Right lobe of liver (tissue), 6 donors: ENCODE measurements at regions not wholly inside any gene's neighbourhood (a gene's known extent, or its start where the extent isn't known, plus 50 kb on each side); places are given as distances from the start of the nearest gene placed in this dataset.

Source experiments
- ATAC-seq, 4 donors: fragments of 200-7000 bp; cut with Tn5 transposase; one replicate each; pipeline ENCODE4 v1.9.1; 2020; ENCODE audit warnings: mild to moderate bottlenecking in 4 of 4, moderate library complexity in 4 of 4
- DNase-seq, 3 donors: peaks; one replicate each; pipeline ENCODE4 v3.0.0-alpha.2; 2020
- H3K27ac ChIP-seq, 3 donors: fragments of 200-600 bp; one replicate each; pipeline ENCODE4 v1.8.0; 2022
- H3K27me3 ChIP-seq, 2 donors: fragments of 200-600 bp; one replicate each; pipeline ENCODE4 v1.8.0; 2022
- H3K36me3 ChIP-seq, 4 donors: fragments of 200-600 bp; sonication (generic) in 1 of 4; one replicate each; pipeline versions ENCODE4 v1.5.1 to v1.8.0; 2017 to 2022; ENCODE audit warnings: control low read depth in 1 of 4
- H3K4me1 ChIP-seq, 4 donors: fragments of 200-600 bp; sonication (generic) in 1 of 4; one replicate each; pipeline versions ENCODE4 v1.5.1 to v1.8.0; 2017 to 2022; ENCODE audit warnings: control low read depth in 1 of 4
- H3K4me3 ChIP-seq, 3 donors: fragments of 200-600 bp; one replicate each; pipeline ENCODE4 v1.8.0; 2022
- H3K9me3 ChIP-seq, 4 donors: fragments of 200-600 bp; sonication (generic) in 1 of 4; one replicate each; pipeline versions ENCODE4 v1.5.1 to v1.8.0; 2017 to 2022; ENCODE audit warnings: control low read depth in 1 of 4
- CTCF ChIP-seq, 4 donors: fragments of 200-600 bp in 3 of 4; fragments of 450-650 bp in 1 of 4; IDR thresholded peaks; one replicate each; pipeline versions ENCODE4 v1.5.1 to v1.8.0; 2016 to 2022; ENCODE audit warnings: antibody characterized with exemption in 4 of 4, mild to moderate bottlenecking in 2 of 4
- POLR2A ChIP-seq: fragments of 450-650 bp; IDR thresholded peaks from one replicate; pipeline ENCODE4 v1.6.1; 2017; ENCODE audit warnings: antibody characterized with exemption, mild to moderate bottlenecking
- WGBS: methylation state at CpG from one replicate; pipeline ENCODE4 v1.1.6; 2018; ENCODE audit warnings: low coverage, low lambda C conversion rate; ENCODE audit not compliant: insufficient coverage; ENCODE audit errors: missing lambda C conversion rate; 5-methylcytosine and 5-hydroxymethylcytosine counted together
- intact Hi-C, 2 donors: fragments of 100-400 bp; cut with DNase I; formaldehyde crosslinking; loops; one replicate each; pipeline versions ENCODE4 v1.11.2 to v1.14.1; 2022
- donor health status: DM: no; HTN: yes; CAD: no.
- donor health status: DM: no; HTN: no; CAD: no.
- donor health status: DM: no; HTN: no; CAD: no.
- donor health status: DM: no; HTN: yes; CAD: no.
- donor health status: DM: no; HTN: yes; CAD: no.

GRCh38 chr1:185409345-185409744 lies 92.3 kb upstream of the IVNS1ABP start:
- H3K9me3 ChIP-seq = no peaks in the 10 kb centered on the region
- H3K4me3 ChIP-seq = no peak overlapping the region
- no peak overlapping the region for H3K27ac ChIP-seq
- DNase-seq = no peak
- no peaks in the 10 kb centered on the region for H3K4me1 ChIP-seq
- H3K27me3 ChIP-seq = no peaks in the 10 kb centered on the region
- WGBS = 79% methylated on average over 4 of the region's 4 CpGs
- intact Hi-C loops = no loop called here
- no peak for TF ChIP-seq CTCF (IDR thresholded peaks at IDR 0.05)
- no peak for TF ChIP-seq POLR2A
- ATAC-seq = no peak
- no peaks in the 10 kb centered on the region for H3K36me3 ChIP-seq

- intact Hi-C loops = no loop called here
- DNase-seq (no peak), ATAC-seq (no peak)
- H3K4me3 ChIP-seq = no peak overlapping the region
- no peaks in the 10 kb centered on the region for H3K9me3 ChIP-seq
- no peaks in the 10 kb centered on the region for H3K27me3 ChIP-seq
- 33% methylated on average over 5 of the region's 5 CpGs for WGBS
- no peaks in the 10 kb centered on the region for H3K4me1 ChIP-seq
- H3K27ac ChIP-seq = no peak overlapping the region
- no peaks in the 10 kb centered on the region for H3K36me3 ChIP-seq
- no peak for TF ChIP-seq CTCF (IDR thresholded peaks at IDR 0.05)
- TF ChIP-seq POLR2A = no peak
Measured at GRCh38 chr1:185408700-185409270, 91.7 kb upstream of the IVNS1ABP start.

DNA sequence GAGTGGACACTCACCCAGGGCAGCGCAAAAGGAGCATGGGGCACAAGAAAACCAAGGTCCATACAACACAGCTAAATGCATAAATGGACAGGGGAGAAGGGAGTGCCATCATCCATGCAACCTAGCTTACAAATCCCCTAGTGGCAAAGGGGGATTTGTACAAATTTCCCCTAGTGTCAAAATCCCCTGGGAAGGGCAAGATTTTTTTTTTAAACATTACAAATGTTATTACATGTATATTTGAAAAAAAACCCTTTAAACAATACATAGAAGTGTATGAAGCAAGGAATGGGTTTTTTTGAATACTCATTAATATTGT lies 89.6 kb upstream of the IVNS1ABP start:
- no peaks in the 10 kb centered on the region for H3K36me3 ChIP-seq
- no peak overlapping the region for H3K4me3 ChIP-seq
- TF ChIP-seq CTCF (IDR thresholded peaks at IDR 0.05) (no peak), POLR2A (no peak)
- no peak overlapping the region for H3K27ac ChIP-seq
- no peak for ATAC-seq
- no peaks in the 10 kb centered on the region for H3K9me3 ChIP-seq
- no peaks in the 10 kb centered on the region for H3K27me3 ChIP-seq
- intact Hi-C loops = no loop called here
- no peaks in the 10 kb centered on the region for H3K4me1 ChIP-seq
- no peak for DNase-seq
- WGBS = 100% methylated on average over 1 of the region's 1 CpG

DNA sequence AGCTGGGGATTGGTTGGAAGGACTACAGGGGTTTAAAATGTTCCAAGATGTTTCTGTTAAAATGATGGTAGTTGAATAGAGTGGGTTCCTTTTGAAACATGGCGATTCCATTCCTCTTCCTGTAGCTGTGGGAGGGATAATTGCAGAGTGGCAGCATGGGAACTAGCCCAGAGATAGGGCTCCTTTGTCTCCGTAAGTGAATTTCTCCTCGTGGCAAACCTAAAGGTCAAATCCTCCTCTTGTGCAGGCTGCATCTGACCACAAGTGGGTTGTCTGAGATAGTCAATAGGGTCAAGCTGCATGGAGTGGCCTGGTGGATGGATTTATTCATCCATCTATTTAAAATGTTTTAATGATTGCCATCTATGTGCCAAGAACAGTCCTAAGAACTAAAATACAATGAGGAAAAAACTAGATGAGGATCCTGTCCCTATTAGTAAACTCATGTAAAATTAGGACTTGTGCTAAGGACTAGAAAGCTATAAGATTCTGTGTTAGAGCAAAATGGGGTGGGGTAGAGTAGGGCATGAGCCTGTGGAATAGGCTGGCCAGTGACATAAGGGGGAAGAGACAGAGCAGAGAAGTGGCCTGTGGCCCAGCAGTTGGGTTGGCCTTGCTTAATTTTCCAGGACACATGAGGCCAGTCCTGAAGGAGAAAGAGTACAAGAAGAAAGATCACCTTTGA lies 89.1 kb upstream of the IVNS1ABP start:
- Histone ChIP-seq H3K36me3 (no peaks in the 10 kb centered on the region), H3K4me3 (no peak overlapping the region), H3K27ac (no peak overlapping the region), H3K9me3 (no peaks in the 10 kb centered on the region), H3K27me3 (no peaks in the 10 kb centered on the region), H3K4me1 (no peaks in the 10 kb centered on the region)
- 55% methylated on average over 3 of the region's 3 CpGs for WGBS
- TF ChIP-seq POLR2A = no peak
- TF ChIP-seq CTCF (IDR thresholded peaks at IDR 0.05) = no peak
- no peak for ATAC-seq
- intact Hi-C loops = no loop called here
- no peak for DNase-seq
